ENCODE measurements at regions not wholly inside any gene's neighbourhood (a gene's known extent, or its start where the extent isn't known, plus 50 kb on each side); places are given as distances from the start of the nearest gene placed in this dataset.

DNA sequence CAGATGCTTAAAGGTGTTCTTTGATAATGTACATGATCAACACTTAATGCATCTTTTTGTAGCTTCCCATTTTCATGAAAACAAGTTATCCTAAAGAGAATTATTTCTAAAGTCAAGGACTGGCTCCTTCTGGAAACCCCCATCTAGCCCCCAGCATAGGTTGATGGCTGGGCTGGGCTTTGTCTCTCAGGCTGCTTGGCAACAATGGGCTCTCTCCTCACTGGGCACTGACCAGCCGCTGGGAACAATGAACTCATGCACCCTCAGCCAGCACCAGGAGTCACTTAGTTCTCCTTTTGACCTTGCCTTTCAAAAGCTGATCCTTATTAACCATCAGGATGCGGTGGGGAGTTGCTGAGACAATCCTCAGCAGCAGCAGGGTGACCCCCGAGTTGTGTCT, 293.0 kb upstream of the PLXNA2 start:
- TF ChIP-seq, protein P1, sequence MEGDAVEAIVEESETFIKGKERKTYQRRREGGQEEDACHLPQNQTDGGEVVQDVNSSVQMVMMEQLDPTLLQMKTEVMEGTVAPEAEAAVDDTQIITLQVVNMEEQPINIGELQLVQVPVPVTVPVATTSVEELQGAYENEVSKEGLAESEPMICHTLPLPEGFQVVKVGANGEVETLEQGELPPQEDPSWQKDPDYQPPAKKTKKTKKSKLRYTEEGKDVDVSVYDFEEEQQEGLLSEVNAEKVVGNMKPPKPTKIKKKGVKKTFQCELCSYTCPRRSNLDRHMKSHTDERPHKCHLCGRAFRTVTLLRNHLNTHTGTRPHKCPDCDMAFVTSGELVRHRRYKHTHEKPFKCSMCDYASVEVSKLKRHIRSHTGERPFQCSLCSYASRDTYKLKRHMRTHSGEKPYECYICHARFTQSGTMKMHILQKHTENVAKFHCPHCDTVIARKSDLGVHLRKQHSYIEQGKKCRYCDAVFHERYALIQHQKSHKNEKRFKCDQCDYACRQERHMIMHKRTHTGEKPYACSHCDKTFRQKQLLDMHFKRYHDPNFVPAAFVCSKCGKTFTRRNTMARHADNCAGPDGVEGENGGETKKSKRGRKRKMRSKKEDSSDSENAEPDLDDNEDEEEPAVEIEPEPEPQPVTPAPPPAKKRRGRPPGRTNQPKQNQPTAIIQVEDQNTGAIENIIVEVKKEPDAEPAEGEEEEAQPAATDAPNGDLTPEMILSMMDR (IDR thresholded peaks at IDR 0.05), result no peak
- TF ChIP-seq ZFX (IDR thresholded peaks at IDR 0.05; ENCODE audit: borderline replicate concordance), result no peak
